Frontal cortex (tissue), 3 donors: ENCODE measurements at regions not wholly inside any gene's neighbourhood (a gene's known extent, or its start where the extent isn't known, plus 50 kb on each side); places are given as distances from the start of the nearest gene placed in this dataset.

ENCODE experiments used
- DNase-seq, 2 donors: peaks; one replicate each; pipeline ENCODE4 v3.0.0; 2012; ENCODE audit warnings: low spot score in 2 of 2
- FAIRE-seq: peaks from 2 replicates; lab custom pipeline; 2012; peaks lifted over from hg19 to GRCh38; lab: Jason Lieb, UNC
- donor health status: control.
- donor health status: control.
- donor health status: control.

GRCh38 chr6:90739339-90739738, 152.5 kb upstream of the MAP3K7 start:
- FAIRE-seq = no peak
- DNase-seq = no peak

DNA sequence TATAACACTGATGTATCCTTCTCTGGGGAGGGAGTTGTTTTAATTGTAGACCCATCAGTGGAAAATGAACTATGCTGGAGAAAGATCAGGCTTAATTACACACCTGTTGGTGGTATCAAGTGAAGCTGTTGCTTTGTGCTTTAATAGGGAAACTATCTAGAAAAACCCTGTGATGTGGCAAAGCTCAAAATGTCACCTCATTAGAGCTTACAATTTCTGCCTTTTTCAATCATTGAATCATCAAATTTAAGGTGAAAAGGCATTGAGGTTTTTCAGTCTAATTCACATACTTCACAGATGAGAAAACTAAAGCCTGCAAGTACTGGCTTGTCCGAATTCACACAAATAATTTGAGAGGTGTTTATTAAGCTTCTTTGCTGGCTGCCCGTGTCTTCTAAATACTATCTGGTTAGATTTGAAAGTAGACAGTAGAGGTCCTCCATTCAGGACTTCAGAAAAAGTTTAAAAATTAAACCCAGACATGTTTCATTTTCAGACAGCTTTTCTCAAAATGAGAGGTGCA, 143.3 kb upstream of the MAP3K7 start:
- FAIRE-seq (no peak), DNase-seq (no peak)

DNA sequence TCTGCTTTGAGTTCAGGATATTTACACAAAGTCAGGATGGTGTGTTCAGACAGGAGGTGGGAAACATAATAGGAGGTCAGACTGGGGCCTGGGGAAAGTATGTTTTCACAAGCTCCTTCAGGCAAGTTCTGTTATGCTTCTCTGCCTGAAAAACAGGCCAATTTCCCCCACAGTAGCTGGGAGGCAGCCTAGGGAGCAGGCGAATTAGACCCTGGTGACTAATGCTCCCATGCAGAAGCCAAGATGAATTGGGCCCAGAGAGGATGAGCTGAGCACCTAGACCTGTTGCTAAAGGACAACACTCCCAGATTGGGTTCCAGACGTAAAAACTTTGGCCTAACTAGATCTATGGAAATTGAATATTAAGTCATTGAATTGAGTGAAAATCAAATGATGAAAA, 142.2 kb upstream of the MAP3K7 start:
- no peak for FAIRE-seq
- DNase-seq = no peak

GRCh38 chr6:90722648-90723047, 135.8 kb upstream of the MAP3K7 start:
- DNase-seq = no peak
- FAIRE-seq = no peak

DNA sequence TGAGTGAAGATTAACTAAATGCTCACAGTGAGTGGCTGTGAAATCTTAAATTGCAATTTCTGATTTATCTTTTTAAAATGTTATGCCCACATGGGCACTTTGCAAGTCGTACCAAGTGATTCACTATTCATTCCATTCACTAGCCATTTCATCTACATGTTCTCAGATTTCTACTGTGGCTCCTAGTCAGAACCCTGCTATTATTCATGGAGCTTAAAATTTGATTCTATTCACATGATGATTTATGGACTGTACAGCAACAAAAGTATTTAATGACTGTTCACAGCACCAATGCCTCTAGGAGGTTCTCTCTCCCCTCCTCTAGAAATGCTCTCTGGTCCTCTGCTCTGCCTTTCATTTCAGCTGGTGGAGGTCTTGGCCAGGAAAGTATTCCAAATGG, 133.5 kb upstream of the MAP3K7 start:
- DNase-seq = no peak
- no peak for FAIRE-seq

DNA sequence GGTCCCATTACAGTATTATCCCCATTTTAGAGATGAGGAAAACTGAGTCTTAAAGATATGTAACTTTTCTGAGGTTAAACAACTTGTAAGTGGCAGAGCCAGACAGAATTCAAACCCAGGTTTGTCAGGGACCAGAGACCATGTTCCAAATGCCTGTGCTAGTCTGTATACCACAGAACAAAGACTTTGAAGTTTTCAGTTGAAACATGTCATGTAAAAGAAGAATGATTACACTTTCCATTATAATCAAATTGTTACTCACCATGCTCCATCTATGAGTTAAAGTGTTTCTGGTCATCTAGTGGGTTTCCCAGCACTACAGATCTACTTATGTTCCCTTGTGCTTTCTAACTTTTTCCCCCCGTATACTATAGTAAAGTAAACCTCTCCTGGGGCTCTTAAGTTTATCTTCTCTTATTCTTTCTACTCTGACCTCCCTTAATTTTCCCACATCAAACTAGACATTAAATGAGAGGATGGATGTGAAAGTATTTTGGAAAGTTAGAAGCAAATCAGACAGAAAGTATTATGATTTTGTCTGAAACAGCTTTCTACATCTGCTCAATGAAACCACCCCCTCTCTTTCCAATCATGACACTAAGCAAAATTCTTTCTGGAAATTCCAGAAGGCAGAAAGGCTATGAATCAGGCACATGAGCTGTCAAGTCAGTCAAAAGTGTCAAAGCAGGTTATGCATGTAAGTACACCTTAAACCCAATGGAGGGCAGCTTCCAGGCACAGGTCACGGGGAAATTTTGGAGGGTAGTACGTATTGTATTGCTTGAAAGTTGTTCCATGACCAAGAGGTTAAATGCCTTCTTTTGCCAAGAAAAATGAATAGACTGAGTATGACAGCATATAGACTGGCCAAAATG, 132.7 kb upstream of the MAP3K7 start:
- DNase-seq (no peak), FAIRE-seq (no peak)

- DNase-seq (no peak), FAIRE-seq (no peak)
These were observed 129.5 kb upstream of the MAP3K7 start for GRCh38 chr6:90716376-90716775.

DNA sequence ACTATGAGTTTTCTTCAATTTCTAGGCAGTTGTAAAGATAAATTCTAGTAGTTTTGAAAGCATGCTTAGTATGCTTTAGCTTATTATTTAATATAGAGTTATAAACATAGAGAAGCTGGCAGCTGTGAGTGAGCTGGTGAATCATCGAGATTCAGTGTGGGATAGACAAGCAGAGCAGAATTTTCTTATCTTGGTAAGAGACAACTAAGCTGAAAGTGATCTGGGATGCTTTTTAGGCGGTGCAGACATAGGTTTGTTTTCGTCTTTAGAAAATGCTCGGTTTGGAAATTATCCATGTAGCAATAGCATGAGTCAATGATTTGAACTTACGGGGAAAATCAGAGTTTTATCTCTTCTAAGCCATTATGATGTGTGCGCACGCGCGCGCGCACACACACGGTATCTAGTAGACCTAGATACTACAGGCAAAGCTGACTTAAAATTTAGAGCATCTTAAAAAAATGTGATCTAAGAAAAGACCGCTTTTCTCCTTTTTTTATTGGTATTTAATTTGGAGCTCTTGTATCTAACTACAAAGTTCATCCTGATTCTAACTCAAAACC, 128.3 kb upstream of the MAP3K7 start:
- DNase-seq (no peak), FAIRE-seq (no peak)

GRCh38 chr6:90714319-90714718, 127.4 kb upstream of the MAP3K7 start:
- FAIRE-seq (no peak), DNase-seq (no peak)

DNA sequence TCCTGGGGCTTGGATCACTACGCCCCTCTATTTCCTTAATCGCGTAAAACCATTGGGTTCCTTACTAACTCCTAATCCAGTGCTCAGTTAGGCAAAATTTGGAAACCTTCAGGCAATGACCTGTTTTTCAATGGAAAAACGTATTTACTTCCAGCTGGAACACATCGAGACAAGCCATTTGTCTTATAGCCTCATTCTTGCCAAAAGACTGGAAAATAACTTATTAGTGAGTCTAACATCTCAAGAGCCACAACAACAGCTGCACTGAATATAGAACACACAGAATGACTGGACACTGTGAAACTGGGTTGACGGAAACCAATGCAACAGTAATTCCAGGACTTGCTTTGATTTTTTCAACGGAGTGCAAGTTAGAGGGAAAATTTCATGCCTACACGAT, 125.2 kb upstream of the MAP3K7 start:
- FAIRE-seq (no peak), DNase-seq (no peak)

DNA sequence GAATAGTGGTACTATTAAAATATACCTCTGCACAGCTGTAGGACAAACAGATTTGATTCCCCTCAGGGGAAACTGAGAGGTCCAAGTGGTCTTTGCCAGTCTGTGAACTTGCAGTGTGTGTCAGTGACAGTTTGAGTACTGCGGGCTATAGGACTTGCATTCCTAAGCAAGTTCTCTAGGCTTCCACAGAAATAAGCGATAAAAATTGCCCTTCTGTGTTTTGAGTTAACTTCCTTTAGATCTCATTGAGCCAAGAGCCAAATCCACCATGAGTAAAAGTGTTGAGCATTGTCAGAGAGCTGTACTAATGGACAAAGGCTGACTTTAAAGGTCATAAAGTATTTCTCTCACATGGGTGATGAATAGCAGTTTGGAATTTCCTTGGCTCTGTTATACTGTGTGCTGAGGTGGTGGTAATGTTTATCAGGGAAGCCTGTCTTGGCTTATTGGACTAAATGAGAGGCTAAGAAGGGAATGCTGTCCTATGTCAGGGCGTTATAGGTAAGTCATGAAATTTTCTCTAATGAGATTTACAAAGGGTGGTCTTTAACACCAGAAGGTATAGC, 122.6 kb upstream of the MAP3K7 start:
- no peak for FAIRE-seq

GRCh38 chr6:90708206-90708737, 121.4 kb upstream of the MAP3K7 start:
- DNase-seq (no peak), FAIRE-seq (no peak)

More for the DNA sequence above, 122.6 kb upstream of the MAP3K7 start:
- DNase-seq = no peak

GRCh38 chr6:90707246-90707645, 120.4 kb upstream of the MAP3K7 start:
- no peak for DNase-seq
- FAIRE-seq = no peak

GRCh38 chr6:90703336-90703735, 116.5 kb upstream of the MAP3K7 start:
- FAIRE-seq (no peak), DNase-seq (no peak)

- FAIRE-seq (no peak), DNase-seq (no peak)
These were observed 115.1 kb upstream of the MAP3K7 start for GRCh38 chr6:90701926-90702325.

GRCh38 chr6:90701146-90701781, 114.4 kb upstream of the MAP3K7 start:
- FAIRE-seq (no peak), DNase-seq (no peak)

- FAIRE-seq (no peak), DNase-seq (no peak)
These were observed 108.4 kb upstream of the MAP3K7 start for GRCh38 chr6:90695316-90695715.

- no peak for FAIRE-seq
- DNase-seq = no peak
These were observed 107.9 kb upstream of the MAP3K7 start for GRCh38 chr6:90694802-90695201.

DNA sequence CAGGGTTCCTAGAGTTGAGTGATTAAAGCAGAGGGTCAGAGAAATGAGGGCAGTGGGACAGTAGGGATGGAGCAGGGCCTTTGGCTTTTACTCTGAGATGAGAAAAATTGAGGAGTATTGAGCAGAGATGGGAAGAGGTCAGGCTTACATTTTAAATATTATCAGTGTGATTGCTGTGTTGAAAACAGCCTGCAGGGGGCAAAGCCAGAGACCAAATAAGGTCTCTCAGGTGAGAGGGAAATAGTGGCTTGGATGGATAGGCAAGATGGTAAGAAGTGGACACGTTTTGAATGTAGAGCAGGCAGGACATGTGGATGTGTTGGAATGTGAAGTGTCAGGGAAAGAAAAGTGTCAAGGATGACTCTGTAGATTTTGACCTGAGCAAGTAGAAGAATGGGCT, 105.0 kb upstream of the MAP3K7 start:
- FAIRE-seq (no peak), DNase-seq (no peak)

DNA sequence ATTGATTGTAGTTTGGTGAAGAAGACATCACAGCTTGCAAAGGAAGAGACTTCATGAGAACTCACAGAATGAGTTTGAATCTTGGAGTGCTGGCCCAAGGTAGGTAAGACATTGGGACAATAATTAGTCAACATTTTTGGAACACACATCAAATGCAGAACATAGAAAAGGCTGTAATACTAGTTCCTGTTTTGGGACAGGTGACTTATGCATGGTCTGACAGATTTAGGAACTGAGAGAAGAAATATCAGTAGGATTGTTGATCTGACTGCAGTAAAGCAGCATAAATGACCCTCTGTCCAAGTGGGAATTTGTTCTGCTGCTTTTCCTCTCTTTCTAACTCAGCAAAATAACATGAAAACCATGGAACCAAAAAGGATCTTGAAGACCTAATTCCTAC, 102.3 kb upstream of the MAP3K7 start:
- no peak for DNase-seq
- no peak for FAIRE-seq
